ENCODE measurements at regions not wholly inside any gene's neighbourhood (a gene's known extent, or its start where the extent isn't known, plus 50 kb on each side); places are given as distances from the start of the nearest gene placed in this dataset.

GRCh38 chr14:42911642-42912041, 1305.0 kb downstream of the LRFN5 start:
- TF ChIP-seq CTCF (IDR thresholded peaks at IDR 0.05; ENCODE audit: low read depth, low read length, poor library complexity, severe bottlenecking) (no peak), EZH2phosphoT487 (IDR thresholded peaks at IDR 0.05; ENCODE audit: borderline replicate concordance, low read length) (no peak)
